GM23338 (cell line): ENCODE measurements at regions not wholly inside any gene's neighbourhood (a gene's known extent, or its start where the extent isn't known, plus 50 kb on each side); places are given as distances from the start of the nearest gene placed in this dataset.

Source experiments
- ATAC-seq: fragments of 200-7000 bp; cut with Tn5 transposase; 3 replicates; pipeline ENCODE4 v1.9.1; 2020
- DNase-seq: peaks from one replicate; pipeline ENCODE4 v3.0.0-alpha.2; 2015; ENCODE audit warnings: low spot score
- H2AFZ ChIP-seq: fragments of 200-600 bp; sonication (generic); 2 replicates; pipeline ENCODE4 v1.8.0; 2016; ENCODE audit warnings: antibody characterized with exemption, mild to moderate bottlenecking, moderate library complexity
- H3F3A ChIP-seq: fragments of 200-600 bp; sonication (generic); replicated peaks from 2 replicates; pipeline ENCODE4 v1.8.0; 2017; ENCODE audit warnings: antibody characterized with exemption, mixed run types, low read depth
- H3K27ac ChIP-seq: fragments of 200-600 bp; sonication (generic); 2 replicates; pipeline ENCODE4 v1.6.1; 2016; ENCODE audit warnings: low read depth
- H3K27me3 ChIP-seq: fragments of 200-600 bp; sonication (generic); 2 replicates; pipeline ENCODE4 v1.8.0; 2016; ENCODE audit warnings: mild to moderate bottlenecking, mixed run types, moderate library complexity; ENCODE audit not compliant: insufficient read depth
- H3K36me3 ChIP-seq: fragments of 200-600 bp; sonication (generic); 2 replicates; pipeline ENCODE4 v1.8.0; 2016; ENCODE audit warnings: mild to moderate bottlenecking; ENCODE audit not compliant: insufficient read depth
- H3K4me1 ChIP-seq: fragments of 200-600 bp; sonication (generic); 2 replicates; pipeline ENCODE4 v1.8.0; 2016; ENCODE audit warnings: mild to moderate bottlenecking, moderate library complexity; ENCODE audit not compliant: insufficient read depth
- H3K4me2 ChIP-seq: fragments of 200-600 bp; sonication (generic); 2 replicates; pipeline ENCODE4 v1.7.1; 2017; ENCODE audit warnings: mixed run types
- H3K4me3 ChIP-seq: fragments of 200-600 bp; sonication (generic); 2 replicates; pipeline ENCODE4 v1.6.1; 2016; ENCODE audit warnings: mixed run types
- H3K79me2 ChIP-seq: fragments of 200-600 bp; sonication (generic); replicated peaks from 2 replicates; pipeline ENCODE4 v1.8.0; 2017; ENCODE audit warnings: mild to moderate bottlenecking; ENCODE audit not compliant: insufficient read depth
- H3K9me2 ChIP-seq: fragments of 200-600 bp; sonication (generic); 2 replicates; pipeline ENCODE4 v1.8.0; 2017; ENCODE audit not compliant: insufficient read depth
- H4K20me1 ChIP-seq: fragments of 200-600 bp; sonication (generic); replicated peaks from 2 replicates; pipeline ENCODE4 v1.8.0; 2017; ENCODE audit warnings: mild to moderate bottlenecking; ENCODE audit not compliant: insufficient read depth
- H3K27ac Mint-ChIP-seq: 2 replicates; pipeline ENCODE4 v1.8.0; 2020; ENCODE audit warnings: inconsistent platforms, mild to moderate bottlenecking, moderate library complexity, mixed read lengths
- H3K27me3 Mint-ChIP-seq: 3 replicates; pipeline ENCODE4 v1.8.0; 2022; ENCODE audit warnings: low read depth, mild to moderate bottlenecking, moderate library complexity, mixed read lengths, inconsistent platforms; ENCODE audit not compliant: insufficient read depth, poor library complexity
- H3K36me3 Mint-ChIP-seq: 3 replicates; pipeline ENCODE4 v1.8.0; 2021; ENCODE audit warnings: low read depth, mild to moderate bottlenecking, inconsistent platforms, moderate library complexity, mixed read lengths
- H3K4me1 Mint-ChIP-seq: 3 replicates; pipeline ENCODE4 v1.8.0; 2020; ENCODE audit warnings: mild to moderate bottlenecking, inconsistent platforms, mixed read lengths
- H3K4me3 Mint-ChIP-seq: 3 replicates; pipeline ENCODE4 v1.8.0; 2021; ENCODE audit warnings: moderate library complexity, mild to moderate bottlenecking, inconsistent platforms, mixed read lengths
- H3K9me3 Mint-ChIP-seq: 3 replicates; pipeline ENCODE4 v1.8.0; 2020; ENCODE audit warnings: moderate library complexity, mild to moderate bottlenecking, inconsistent platforms, mixed read lengths
- CREB1 ChIP-seq: fragments of 250-450 bp; sonication (Bioruptor Pico); IDR thresholded peaks from 2 replicates; pipeline ENCODE4 v1.5.0; 2020; ENCODE audit warnings: low read depth, mild to moderate bottlenecking, moderate library complexity
- EZH2 ChIP-seq: fragments of 200-600 bp; sonication (generic); IDR thresholded peaks from one replicate; pipeline ENCODE4 v1.8.0; 2017; ENCODE audit warnings: antibody characterized with exemption, mild to moderate bottlenecking, low read depth; ENCODE audit not compliant: unreplicated experiment
- EZH2phosphoT487 ChIP-seq: fragments of 200-600 bp; sonication (generic); IDR thresholded peaks from one replicate; pipeline ENCODE4 v1.8.1; 2018; ENCODE audit warnings: antibody characterized with exemption; ENCODE audit not compliant: unreplicated experiment
- NANOG ChIP-seq: IDR thresholded peaks from 2 replicates; pipeline ENCODE4 v1.6.1; 2016; ENCODE audit warnings: antibody characterized with exemption, borderline replicate concordance
- POLR2AphosphoS5 ChIP-seq: IDR thresholded peaks from 2 replicates; pipeline ENCODE4 v1.6.1; 2016; ENCODE audit warnings: antibody characterized with exemption, low read depth
- STAT1 ChIP-seq: IDR thresholded peaks from one replicate; pipeline ENCODE4 v1.6.1; 2016; ENCODE audit warnings: antibody characterized with exemption; ENCODE audit not compliant: unreplicated experiment
- ZNF114 ChIP-seq: fragments of 250-450 bp; sonication (Bioruptor Pico); IDR thresholded peaks from 2 replicates; pipeline ENCODE4 v1.5.0; 2020; ENCODE audit warnings: mild to moderate bottlenecking, moderate library complexity
- ZNF331 ChIP-seq: fragments of 250-450 bp; sonication (Bioruptor Pico); IDR thresholded peaks from 2 replicates; pipeline ENCODE4 v1.5.0; 2020; ENCODE audit warnings: low read depth, mild to moderate bottlenecking, moderate library complexity
- TF ChIP-seq, protein P1 (sequence below): fragments of 250-450 bp; sonication (Bioruptor Pico); IDR thresholded peaks from 2 replicates; pipeline ENCODE4 v1.5.0; 2020; ENCODE audit warnings: mild to moderate bottlenecking, moderate library complexity
- TF ChIP-seq, protein P2 (sequence below), 2 experiments: fragments of 200-600 bp in 1 of 2; sonication (generic) in 1 of 2; conservative IDR thresholded peaks; 2 replicates each; pipeline versions ENCODE4 v1.5.1 to v1.6.1; 2016 to 2017; ENCODE audit warnings: antibody characterized with exemption in 2 of 2, low read depth in 2 of 2, mild to moderate bottlenecking in 2 of 2, moderate library complexity in 1 of 2
- TF ChIP-seq, protein P3 (sequence below): IDR thresholded peaks from 2 replicates; pipeline ENCODE4 v1.6.1; 2016; ENCODE audit warnings: antibody characterized with exemption

DNA sequence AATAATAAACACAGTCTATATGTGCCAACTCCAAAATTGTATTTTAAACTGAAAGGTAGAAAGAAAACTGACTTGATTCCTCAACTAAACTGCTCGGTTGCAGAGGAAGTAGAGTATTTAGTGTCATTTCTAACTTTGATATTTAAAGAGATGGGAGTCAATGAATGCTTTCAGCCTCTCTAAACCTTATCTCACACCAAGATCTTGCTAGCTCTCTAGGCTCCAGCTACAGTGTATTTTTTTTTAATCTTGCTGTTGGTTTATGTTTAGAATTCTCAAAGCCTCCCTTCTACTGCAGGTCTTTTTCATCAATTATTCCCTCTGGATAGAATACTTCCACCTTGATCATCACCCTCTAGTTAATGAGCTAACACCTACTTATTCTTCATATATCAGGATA is 419.4 kb upstream of the ZNF462 start:
- peaks cover 23% of the 10 kb centered on the region for H3K9me3 Mint-ChIP-seq
- Histone ChIP-seq H3K36me3 (no peaks in the 10 kb centered on the region), H4K20me1 (no peaks in the 10 kb centered on the region), H3K79me2 (no peaks in the 10 kb centered on the region), H3K4me1 (peaks cover 12% of the 10 kb centered on the region; the same call in 1 of the 2 replicates), H3K27ac (no peak overlapping the region), H3K4me3 (no peak overlapping the region), H2AFZ (no peak overlapping the region), H3K27me3 (no peaks in the 10 kb centered on the region), H3K9me2 (peaks cover 9% of the 10 kb centered on the region), H3K4me2 (no peak overlapping the region), H3F3A (no peaks in the 10 kb centered on the region)
- DNase-seq, result no peak
- H3K4me1 Mint-ChIP-seq, result peaks cover 12% of the 10 kb centered on the region
- H3K4me3 Mint-ChIP-seq, result no peak overlapping the region
- ATAC-seq, result no peak
- no peak overlapping the region for H3K27ac Mint-ChIP-seq
- H3K36me3 Mint-ChIP-seq, result peaks cover 32% of the 10 kb centered on the region
- no peaks in the 10 kb centered on the region for H3K27me3 Mint-ChIP-seq
- TF ChIP-seq EZH2, result no peak
- no peak for TF ChIP-seq ZNF331 (CRISPR knock-in tag)
- TF ChIP-seq NANOG, result no peak

DNA sequence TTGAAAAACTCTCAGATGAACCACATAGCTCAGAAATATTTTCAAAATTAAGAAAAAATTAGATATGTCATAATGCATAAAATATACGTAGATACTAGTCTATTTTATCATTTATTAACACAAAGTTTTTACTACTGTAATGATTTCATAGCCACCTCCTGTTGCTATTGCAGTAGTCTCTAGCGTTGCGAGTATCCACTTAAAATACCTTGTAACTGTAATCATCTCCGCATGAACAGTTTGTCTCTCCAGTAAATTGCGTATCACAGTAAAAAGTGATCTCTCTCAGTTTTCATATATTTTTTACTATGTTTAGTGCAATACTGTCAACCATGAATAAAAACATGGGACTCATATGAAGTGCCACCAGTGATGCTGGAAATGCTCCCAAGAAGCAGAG is 417.9 kb upstream of the ZNF462 start:
- Mint-ChIP-seq H3K36me3 (peaks cover 25% of the 10 kb centered on the region), H3K4me1 (peaks cover 11% of the 10 kb centered on the region), H3K27me3 (no peaks in the 10 kb centered on the region), H3K4me3 (no peak overlapping the region), H3K9me3 (peaks cover 23% of the 10 kb centered on the region), H3K27ac (no peak overlapping the region)
- H3K4me3 ChIP-seq, result no peak overlapping the region
- H3K27me3 ChIP-seq, result no peaks in the 10 kb centered on the region
- DNase-seq (no peak), ATAC-seq (no peak)
- H3F3A ChIP-seq, result no peaks in the 10 kb centered on the region
- no peaks in the 10 kb centered on the region for H3K36me3 ChIP-seq
- no peak overlapping the region for H3K4me2 ChIP-seq
- H3K4me1 ChIP-seq, result peaks cover 12% of the 10 kb centered on the region; the same call in 1 of the 2 replicates
- no peak overlapping the region for H3K27ac ChIP-seq
- peaks cover 9% of the 10 kb centered on the region for H3K9me2 ChIP-seq
- H3K79me2 ChIP-seq, result no peaks in the 10 kb centered on the region
- no peak overlapping the region for H2AFZ ChIP-seq
- no peaks in the 10 kb centered on the region for H4K20me1 ChIP-seq
- TF ChIP-seq, protein P1, sequence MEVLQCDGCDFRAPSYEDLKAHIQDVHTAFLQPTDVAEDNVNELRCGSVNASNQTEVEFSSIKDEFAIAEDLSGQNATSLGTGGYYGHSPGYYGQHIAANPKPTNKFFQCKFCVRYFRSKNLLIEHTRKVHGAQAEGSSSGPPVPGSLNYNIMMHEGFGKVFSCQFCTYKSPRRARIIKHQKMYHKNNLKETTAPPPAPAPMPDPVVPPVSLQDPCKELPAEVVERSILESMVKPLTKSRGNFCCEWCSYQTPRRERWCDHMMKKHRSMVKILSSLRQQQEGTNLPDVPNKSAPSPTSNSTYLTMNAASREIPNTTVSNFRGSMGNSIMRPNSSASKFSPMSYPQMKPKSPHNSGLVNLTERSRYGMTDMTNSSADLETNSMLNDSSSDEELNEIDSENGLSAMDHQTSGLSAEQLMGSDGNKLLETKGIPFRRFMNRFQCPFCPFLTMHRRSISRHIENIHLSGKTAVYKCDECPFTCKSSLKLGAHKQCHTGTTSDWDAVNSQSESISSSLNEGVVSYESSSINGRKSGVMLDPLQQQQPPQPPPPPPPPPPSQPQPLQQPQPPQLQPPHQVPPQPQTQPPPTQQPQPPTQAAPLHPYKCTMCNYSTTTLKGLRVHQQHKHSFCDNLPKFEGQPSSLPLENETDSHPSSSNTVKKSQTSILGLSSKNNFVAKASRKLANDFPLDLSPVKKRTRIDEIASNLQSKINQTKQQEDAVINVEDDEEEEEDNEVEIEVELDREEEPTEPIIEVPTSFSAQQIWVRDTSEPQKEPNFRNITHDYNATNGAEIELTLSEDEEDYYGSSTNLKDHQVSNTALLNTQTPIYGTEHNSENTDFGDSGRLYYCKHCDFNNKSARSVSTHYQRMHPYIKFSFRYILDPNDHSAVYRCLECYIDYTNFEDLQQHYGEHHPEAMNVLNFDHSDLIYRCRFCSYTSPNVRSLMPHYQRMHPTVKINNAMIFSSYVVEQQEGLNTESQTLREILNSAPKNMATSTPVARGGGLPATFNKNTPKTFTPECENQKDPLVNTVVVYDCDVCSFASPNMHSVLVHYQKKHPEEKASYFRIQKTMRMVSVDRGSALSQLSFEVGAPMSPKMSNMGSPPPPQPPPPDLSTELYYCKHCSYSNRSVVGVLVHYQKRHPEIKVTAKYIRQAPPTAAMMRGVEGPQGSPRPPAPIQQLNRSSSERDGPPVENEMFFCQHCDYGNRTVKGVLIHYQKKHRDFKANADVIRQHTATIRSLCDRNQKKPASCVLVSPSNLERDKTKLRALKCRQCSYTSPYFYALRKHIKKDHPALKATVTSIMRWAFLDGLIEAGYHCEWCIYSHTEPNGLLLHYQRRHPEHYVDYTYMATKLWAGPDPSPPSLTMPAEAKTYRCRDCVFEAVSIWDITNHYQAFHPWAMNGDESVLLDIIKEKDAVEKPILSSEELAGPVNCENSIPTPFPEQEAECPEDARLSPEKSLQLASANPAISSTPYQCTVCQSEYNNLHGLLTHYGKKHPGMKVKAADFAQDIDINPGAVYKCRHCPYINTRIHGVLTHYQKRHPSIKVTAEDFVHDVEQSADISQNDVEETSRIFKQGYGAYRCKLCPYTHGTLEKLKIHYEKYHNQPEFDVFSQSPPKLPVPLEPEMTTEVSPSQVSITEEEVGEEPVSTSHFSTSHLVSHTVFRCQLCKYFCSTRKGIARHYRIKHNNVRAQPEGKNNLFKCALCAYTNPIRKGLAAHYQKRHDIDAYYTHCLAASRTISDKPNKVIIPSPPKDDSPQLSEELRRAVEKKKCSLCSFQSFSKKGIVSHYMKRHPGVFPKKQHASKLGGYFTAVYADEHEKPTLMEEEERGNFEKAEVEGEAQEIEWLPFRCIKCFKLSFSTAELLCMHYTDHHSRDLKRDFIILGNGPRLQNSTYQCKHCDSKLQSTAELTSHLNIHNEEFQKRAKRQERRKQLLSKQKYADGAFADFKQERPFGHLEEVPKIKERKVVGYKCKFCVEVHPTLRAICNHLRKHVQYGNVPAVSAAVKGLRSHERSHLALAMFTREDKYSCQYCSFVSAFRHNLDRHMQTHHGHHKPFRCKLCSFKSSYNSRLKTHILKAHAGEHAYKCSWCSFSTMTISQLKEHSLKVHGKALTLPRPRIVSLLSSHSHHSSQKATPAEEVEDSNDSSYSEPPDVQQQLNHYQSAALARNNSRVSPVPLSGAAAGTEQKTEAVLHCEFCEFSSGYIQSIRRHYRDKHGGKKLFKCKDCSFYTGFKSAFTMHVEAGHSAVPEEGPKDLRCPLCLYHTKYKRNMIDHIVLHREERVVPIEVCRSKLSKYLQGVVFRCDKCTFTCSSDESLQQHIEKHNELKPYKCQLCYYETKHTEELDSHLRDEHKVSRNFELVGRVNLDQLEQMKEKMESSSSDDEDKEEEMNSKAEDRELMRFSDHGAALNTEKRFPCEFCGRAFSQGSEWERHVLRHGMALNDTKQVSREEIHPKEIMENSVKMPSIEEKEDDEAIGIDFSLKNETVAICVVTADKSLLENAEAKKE (CRISPR knock-in tag), result no peak
- TF ChIP-seq, protein P2, sequence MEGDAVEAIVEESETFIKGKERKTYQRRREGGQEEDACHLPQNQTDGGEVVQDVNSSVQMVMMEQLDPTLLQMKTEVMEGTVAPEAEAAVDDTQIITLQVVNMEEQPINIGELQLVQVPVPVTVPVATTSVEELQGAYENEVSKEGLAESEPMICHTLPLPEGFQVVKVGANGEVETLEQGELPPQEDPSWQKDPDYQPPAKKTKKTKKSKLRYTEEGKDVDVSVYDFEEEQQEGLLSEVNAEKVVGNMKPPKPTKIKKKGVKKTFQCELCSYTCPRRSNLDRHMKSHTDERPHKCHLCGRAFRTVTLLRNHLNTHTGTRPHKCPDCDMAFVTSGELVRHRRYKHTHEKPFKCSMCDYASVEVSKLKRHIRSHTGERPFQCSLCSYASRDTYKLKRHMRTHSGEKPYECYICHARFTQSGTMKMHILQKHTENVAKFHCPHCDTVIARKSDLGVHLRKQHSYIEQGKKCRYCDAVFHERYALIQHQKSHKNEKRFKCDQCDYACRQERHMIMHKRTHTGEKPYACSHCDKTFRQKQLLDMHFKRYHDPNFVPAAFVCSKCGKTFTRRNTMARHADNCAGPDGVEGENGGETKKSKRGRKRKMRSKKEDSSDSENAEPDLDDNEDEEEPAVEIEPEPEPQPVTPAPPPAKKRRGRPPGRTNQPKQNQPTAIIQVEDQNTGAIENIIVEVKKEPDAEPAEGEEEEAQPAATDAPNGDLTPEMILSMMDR (conservative IDR thresholded peaks at IDR 0.05; ENCODE audit: low read depth in 2 of 2), result no peak
- TF ChIP-seq EZH2 (no peak), ZNF114 (CRISPR knock-in tag) (no peak), CREB1 (no peak), STAT1 (no peak), EZH2phosphoT487 (no peak), POLR2AphosphoS5 (no peak), NANOG (no peak)
- TF ChIP-seq, protein P3, sequence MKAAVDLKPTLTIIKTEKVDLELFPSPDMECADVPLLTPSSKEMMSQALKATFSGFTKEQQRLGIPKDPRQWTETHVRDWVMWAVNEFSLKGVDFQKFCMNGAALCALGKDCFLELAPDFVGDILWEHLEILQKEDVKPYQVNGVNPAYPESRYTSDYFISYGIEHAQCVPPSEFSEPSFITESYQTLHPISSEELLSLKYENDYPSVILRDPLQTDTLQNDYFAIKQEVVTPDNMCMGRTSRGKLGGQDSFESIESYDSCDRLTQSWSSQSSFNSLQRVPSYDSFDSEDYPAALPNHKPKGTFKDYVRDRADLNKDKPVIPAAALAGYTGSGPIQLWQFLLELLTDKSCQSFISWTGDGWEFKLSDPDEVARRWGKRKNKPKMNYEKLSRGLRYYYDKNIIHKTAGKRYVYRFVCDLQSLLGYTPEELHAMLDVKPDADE, result no peak
